Astrocyte of the hippocampus (primary cell): ENCODE measurements at regions not wholly inside any gene's neighbourhood (a gene's known extent, or its start where the extent isn't known, plus 50 kb on each side); places are given as distances from the start of the nearest gene placed in this dataset.

Experiments
- DNase-seq: peaks from one replicate; pipeline ENCODE4 v3.0.0; 2011; ENCODE audit warnings: low read depth, low spot score

- peak; percentile 42 for DNase-seq
These were observed 1290.0 kb downstream of the EFNA5 start for GRCh38 chr5:106380736-106381135.

GRCh38 chr5:106376522-106376921 lies 1294.2 kb downstream of the EFNA5 start:
- DNase-seq, result peak; percentile 82

GRCh38 chr5:106374956-106375355 lies 1295.8 kb downstream of the EFNA5 start:
- no peak for DNase-seq

- DNase-seq, result no peak
These were observed 1302.7 kb downstream of the EFNA5 start for GRCh38 chr5:106368021-106368420.

GRCh38 chr5:106367281-106367680 lies 1303.5 kb downstream of the EFNA5 start:
- no peak for DNase-seq

GRCh38 chr5:106363578-106363977 lies 1307.2 kb downstream of the EFNA5 start:
- no peak for DNase-seq

- no peak for DNase-seq
These were observed 1308.8 kb downstream of the EFNA5 start for GRCh38 chr5:106361905-106362304.

- DNase-seq, result peak; percentile 29
These were observed 1339.3 kb downstream of the EFNA5 start for GRCh38 chr5:106331415-106331814.

GRCh38 chr5:106324356-106324755 lies 1346.4 kb downstream of the EFNA5 start:
- DNase-seq, result no peak

GRCh38 chr5:106321242-106321641 lies 1349.5 kb downstream of the EFNA5 start:
- peak; percentile 11 for DNase-seq

GRCh38 chr5:106314221-106314824 lies 1356.4 kb downstream of the EFNA5 start:
- no peak for DNase-seq

- DNase-seq, result no peak
These were observed 1358.4 kb downstream of the EFNA5 start for GRCh38 chr5:106312360-106312759.

GRCh38 chr5:106311230-106311915 lies 1359.4 kb downstream of the EFNA5 start:
- peak; percentile 62 for DNase-seq

GRCh38 chr5:106307265-106307664 lies 1363.5 kb downstream of the EFNA5 start:
- peak; percentile 62 for DNase-seq

GRCh38 chr5:106306313-106307028 lies 1364.3 kb downstream of the EFNA5 start:
- no peak for DNase-seq

GRCh38 chr5:106303911-106304310 lies 1366.8 kb downstream of the EFNA5 start:
- DNase-seq, result peak; percentile 70

- peak; percentile 33 for DNase-seq
These were observed 1378.1 kb downstream of the EFNA5 start for GRCh38 chr5:106292654-106293053.

GRCh38 chr5:106290841-106291240 lies 1379.9 kb downstream of the EFNA5 start:
- DNase-seq, result peak; percentile 5

- DNase-seq, result no peak
These were observed 1381.8 kb downstream of the EFNA5 start for GRCh38 chr5:106288979-106289378.

GRCh38 chr5:106277540-106278096 lies 1393.1 kb downstream of the EFNA5 start:
- DNase-seq, result no peak

- peak; percentile 20 for DNase-seq
These were observed 1401.4 kb downstream of the EFNA5 start for GRCh38 chr5:106269252-106269843.

- DNase-seq, result no peak
These were observed 1403.5 kb downstream of the EFNA5 start for GRCh38 chr5:106267256-106267655.
